DND-41 (cell line): ENCODE measurements at regions not wholly inside any gene's neighbourhood (a gene's known extent, or its start where the extent isn't known, plus 50 kb on each side); places are given as distances from the start of the nearest gene placed in this dataset.

ENCODE experiments used
- EZH2 ChIP-seq: IDR thresholded peaks from 3 replicates; pipeline ENCODE4 v1.6.1; 2012; ENCODE audit warnings: borderline replicate concordance, low read depth, mild to moderate bottlenecking, moderate library complexity, low read length, inconsistent platforms; ENCODE audit not compliant: severe bottlenecking
- TF ChIP-seq, protein P1 (sequence below): IDR thresholded peaks from 2 replicates; pipeline ENCODE4 v1.5.1; 2012; ENCODE audit warnings: borderline replicate concordance, low read length, moderate library complexity, mild to moderate bottlenecking; ENCODE audit not compliant: poor library complexity, severe bottlenecking; ENCODE audit errors: extremely low read depth

DNA sequence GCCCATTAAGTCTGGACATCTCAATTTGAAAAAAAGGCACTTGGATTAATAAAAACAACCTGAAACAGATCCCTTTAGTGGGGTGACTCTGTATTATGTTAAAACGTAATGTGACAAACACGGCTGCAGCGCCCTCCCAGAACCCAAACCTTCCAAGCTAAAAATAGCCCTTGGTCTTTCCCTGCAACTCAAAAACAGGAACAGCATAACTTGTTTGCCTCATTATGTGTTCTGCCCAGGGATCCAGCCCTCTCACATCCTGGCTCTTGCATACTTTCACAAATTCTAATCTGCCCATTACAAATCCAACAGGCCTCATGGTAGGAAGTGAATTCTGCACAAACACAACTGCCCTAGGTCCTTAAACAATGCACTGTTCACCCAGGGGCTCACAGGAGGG lies 94.7 kb upstream of the GADD45A start:
- TF ChIP-seq EZH2, result no peak
- TF ChIP-seq, protein P1, sequence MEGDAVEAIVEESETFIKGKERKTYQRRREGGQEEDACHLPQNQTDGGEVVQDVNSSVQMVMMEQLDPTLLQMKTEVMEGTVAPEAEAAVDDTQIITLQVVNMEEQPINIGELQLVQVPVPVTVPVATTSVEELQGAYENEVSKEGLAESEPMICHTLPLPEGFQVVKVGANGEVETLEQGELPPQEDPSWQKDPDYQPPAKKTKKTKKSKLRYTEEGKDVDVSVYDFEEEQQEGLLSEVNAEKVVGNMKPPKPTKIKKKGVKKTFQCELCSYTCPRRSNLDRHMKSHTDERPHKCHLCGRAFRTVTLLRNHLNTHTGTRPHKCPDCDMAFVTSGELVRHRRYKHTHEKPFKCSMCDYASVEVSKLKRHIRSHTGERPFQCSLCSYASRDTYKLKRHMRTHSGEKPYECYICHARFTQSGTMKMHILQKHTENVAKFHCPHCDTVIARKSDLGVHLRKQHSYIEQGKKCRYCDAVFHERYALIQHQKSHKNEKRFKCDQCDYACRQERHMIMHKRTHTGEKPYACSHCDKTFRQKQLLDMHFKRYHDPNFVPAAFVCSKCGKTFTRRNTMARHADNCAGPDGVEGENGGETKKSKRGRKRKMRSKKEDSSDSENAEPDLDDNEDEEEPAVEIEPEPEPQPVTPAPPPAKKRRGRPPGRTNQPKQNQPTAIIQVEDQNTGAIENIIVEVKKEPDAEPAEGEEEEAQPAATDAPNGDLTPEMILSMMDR, result no peak
